GM12878 (cell line): ENCODE measurements at regions not wholly inside any gene's neighbourhood (a gene's known extent, or its start where the extent isn't known, plus 50 kb on each side); places are given as distances from the start of the nearest gene placed in this dataset.

Source experiments
- ATAC-seq: fragments of 200-7000 bp; cut with Tn5 transposase; 3 replicates; pipeline ENCODE4 v1.9.1; 2020; ENCODE audit warnings: mild to moderate bottlenecking, moderate library complexity
- BruUV-seq: library from RNA; stranded (reverse); fragments of 400-500 nt; replicated peaks from 2 replicates; lab custom pipeline; 2021; lab: Mats Ljungman, UMichigan
- CTCF ChIA-PET: fragments of 300-600 bp; sonication (Branson Sonifier 250); formaldehyde crosslinking; extraction: SDS; loops from one replicate; lab custom pipeline; 2021; ENCODE audit warnings: inconsistent platforms; lab: Yijun Ruan, JAX
- POLR2A ChIA-PET: fragments of 350-600 bp; formaldehyde crosslinking; extraction: SDS; loops from one replicate; lab custom pipeline; 2021; ENCODE audit warnings: inconsistent platforms; lab: Charles Lee
- RAD21 ChIA-PET: fragments of 300-600 bp; sonication (Branson Sonifier 250); formaldehyde crosslinking; loops from one replicate; lab custom pipeline; 2023; ENCODE audit warnings: antibody characterized with exemption; ENCODE audit not compliant: unreplicated experiment; lab: Charles Lee
- SMC1A ChIA-PET: fragments of 300-600 bp; sonication (Branson Sonifier 250); formaldehyde crosslinking; loops from one replicate; lab custom pipeline; 2023; ENCODE audit not compliant: unreplicated experiment, uncharacterized antibody; lab: Charles Lee
- DNase-seq: peaks from one replicate; pipeline ENCODE4 v3.0.0-alpha.2; 2011; ENCODE audit warnings: low read depth, low spot score
- FAIRE-seq: peaks from 3 replicates; lab custom pipeline; 2011; peaks lifted over from hg19 to GRCh38; lab: Jason Lieb, UNC
- H2AFZ ChIP-seq: 2 replicates; pipeline ENCODE4 v1.6.0; 2011; ENCODE audit warnings: low read depth, low read length, control low read depth; ENCODE audit not compliant: control insufficient read depth
- H3K27ac ChIP-seq: 2 replicates; pipeline ENCODE4 v1.5.1; 2011; ENCODE audit warnings: control low read depth; ENCODE audit not compliant: control insufficient read depth, insufficient read depth
- H3K27me3 ChIP-seq, 2 experiments: replicated peaks in 1 of 2; 2 replicates each; pipeline versions ENCODE4 v1.6.0 to v1.6.1; 2011; ENCODE audit warnings: low read length in 1 of 2; ENCODE audit not compliant: control insufficient read depth in 2 of 2, insufficient read depth in 2 of 2
- H3K36me3 ChIP-seq, 2 experiments: 2 replicates each; pipeline ENCODE4 v1.5.1; 2011; ENCODE audit warnings: low read length in 1 of 2; ENCODE audit not compliant: control insufficient read depth in 2 of 2, insufficient read depth in 2 of 2
- H3K4me1 ChIP-seq: 2 replicates; pipeline ENCODE4 v1.6.1; 2011; ENCODE audit warnings: mild to moderate bottlenecking, low read length, moderate library complexity, mixed read lengths; ENCODE audit not compliant: control insufficient read depth, insufficient read depth
- H3K4me2 ChIP-seq: 2 replicates; pipeline ENCODE4 v1.6.0; 2011; ENCODE audit warnings: control low read depth; ENCODE audit not compliant: control insufficient read depth, insufficient read depth
- H3K4me3 ChIP-seq: fragments of 200-600 bp; sonication (generic); 2 replicates; pipeline ENCODE4 v1.5.1; 2016
- H3K79me2 ChIP-seq: 2 replicates; pipeline ENCODE4 v1.6.0; 2011; ENCODE audit warnings: low read length; ENCODE audit not compliant: control insufficient read depth, insufficient read depth
- H3K9ac ChIP-seq: 2 replicates; pipeline ENCODE4 v1.8.0; 2011; ENCODE audit warnings: low read length, control low read depth, mixed read lengths; ENCODE audit not compliant: control insufficient read depth, insufficient read depth
- H3K9me3 ChIP-seq: replicated peaks from 3 replicates; pipeline ENCODE4 v1.5.1; 2011; ENCODE audit warnings: mild to moderate bottlenecking, low read length; ENCODE audit not compliant: control insufficient read depth, insufficient read depth
- H4K20me1 ChIP-seq: 2 replicates; pipeline ENCODE4 v1.6.0; 2011; ENCODE audit not compliant: control insufficient read depth, insufficient read depth
- BMI1 ChIP-seq: fragments of 450-650 bp; IDR thresholded peaks from 2 replicates; pipeline ENCODE4 v1.6.1; 2016; ENCODE audit warnings: mild to moderate bottlenecking, moderate library complexity, borderline replicate concordance
- GATAD2B ChIP-seq: fragments of 450-650 bp; conservative IDR thresholded peaks from 2 replicates; pipeline ENCODE4 v1.6.1; 2017; ENCODE audit warnings: low read depth, mild to moderate bottlenecking, moderate library complexity
- IRF4 ChIP-seq: IDR thresholded peaks from 2 replicates; pipeline ENCODE4 v1.6.1; 2011; ENCODE audit warnings: low read depth, low read length
- POU2F2 ChIP-seq: IDR thresholded peaks from 3 replicates; pipeline ENCODE4 v1.6.1; 2011; ENCODE audit warnings: low read depth, mild to moderate bottlenecking, low read length, borderline replicate concordance
- SMAD1 ChIP-seq: fragments of 450-650 bp; IDR thresholded peaks from 2 replicates; pipeline ENCODE4 v1.6.1; 2018; ENCODE audit warnings: mild to moderate bottlenecking, low read depth; ENCODE audit not compliant: partially characterized antibody
- SMC3 ChIP-seq: IDR thresholded peaks from 2 replicates; pipeline ENCODE4 v1.6.1; 2011; ENCODE audit warnings: low read length, improper control_type of control experiment, borderline replicate concordance
- SREBF1 ChIP-seq: IDR thresholded peaks from 2 replicates; pipeline ENCODE4 v1.6.1; 2012; ENCODE audit warnings: mild to moderate bottlenecking, low read length
- SUPT20H ChIP-seq: IDR thresholded peaks from 2 replicates; pipeline ENCODE4 v1.6.1; 2011; ENCODE audit warnings: low read depth, mild to moderate bottlenecking, low read length, moderate library complexity, borderline replicate concordance; ENCODE audit not compliant: control insufficient read depth
- TAF1 ChIP-seq: IDR thresholded peaks from 2 replicates; pipeline ENCODE4 v1.6.1; 2011; ENCODE audit warnings: mild to moderate bottlenecking, low read depth, low read length, borderline replicate concordance
- ZBED1 ChIP-seq: IDR thresholded peaks from 2 replicates; pipeline ENCODE4 v1.6.1; 2016; ENCODE audit warnings: borderline replicate concordance
- ZNF274 ChIP-seq: IDR thresholded peaks from one replicate; pipeline ENCODE4 v1.8.0; 2011; ENCODE audit not compliant: insufficient read length, insufficient read depth
- WGBS: methylation state at CpG from one replicate; pipeline ENCODE4 v1.1.6; 2016; ENCODE audit warnings: low lambda C conversion rate; ENCODE audit not compliant: insufficient replicate concordance, insufficient coverage; ENCODE audit errors: missing lambda C conversion rate; 5-methylcytosine and 5-hydroxymethylcytosine counted together
- in situ Hi-C: fragments of 300-500 bp; cut with MboI; formaldehyde crosslinking; loops from 9 replicates; pipeline ENCODE4 v1.14.3; 2018; ENCODE audit warnings: mixed read lengths
- intact Hi-C: fragments of 100-400 bp; cut with micrococcal nuclease; formaldehyde crosslinking; loops from one replicate; pipeline ENCODE4 v1.14.2; 2022; ENCODE audit not compliant: unreplicated experiment
- TF ChIP-seq, protein P1 (sequence below): fragments of 450-650 bp; formaldehyde crosslinking; IDR thresholded peaks from 2 replicates; pipeline ENCODE4 v1.4.0; 2022; ENCODE audit warnings: mild to moderate bottlenecking, moderate library complexity
- TF ChIP-seq, protein P2 (sequence below): IDR thresholded peaks from 2 replicates; pipeline ENCODE4 v1.6.1; 2011; ENCODE audit warnings: low read depth, mild to moderate bottlenecking, low read length, moderate library complexity, borderline replicate concordance; ENCODE audit errors: extremely low read depth

DNA sequence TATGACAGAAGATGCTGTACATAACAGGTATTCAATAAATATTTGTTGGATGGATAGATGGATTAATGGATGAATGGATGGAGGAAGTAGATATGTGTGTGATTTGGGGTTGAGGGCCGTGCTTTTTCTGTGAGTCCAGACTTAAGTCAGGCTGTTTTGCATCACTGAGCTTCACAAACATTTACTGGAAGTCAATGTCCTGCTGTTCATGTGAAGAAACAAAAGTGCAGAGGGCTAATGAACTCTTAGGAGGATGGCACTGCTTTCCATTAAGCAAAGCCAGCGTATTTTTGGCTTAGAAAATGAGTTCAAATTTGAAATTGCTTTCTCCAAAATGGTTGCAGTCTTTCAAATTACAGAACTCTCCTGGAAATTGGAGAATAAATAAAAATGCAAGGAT is 260.6 kb upstream of the SASH1 start:
- Histone ChIP-seq H2AFZ (no peak overlapping the region), H3K4me1 (no peaks in the 10 kb centered on the region), H3K79me2 (no peaks in the 10 kb centered on the region), H3K9me3 (no peaks in the 10 kb centered on the region), H3K36me3 (no peaks in the 10 kb centered on the region), H3K4me3 (no peak overlapping the region), H3K27ac (no peak overlapping the region), H3K4me2 (no peak overlapping the region), H3K27me3 (no peaks in the 10 kb centered on the region), H4K20me1 (no peaks in the 10 kb centered on the region), H3K9ac (no peak overlapping the region)
- CTCF ChIA-PET = interaction anchor here (0.6 to 1.0 kb wide), 2 partner anchors 9 to 24 kb away, joined by 3 read pairs; no protein-coding TSS in a partner anchor
- RAD21 ChIA-PET = no interaction called here
- no TSS peak for BruUV-seq
- WGBS = 0% methylated on average over 2 of the region's 2 CpGs
- intact Hi-C loops (no loop called here), in situ Hi-C loops (no loop called here)
- POLR2A ChIA-PET = no interaction called here
- SMC1A ChIA-PET = interaction anchor here (1.3 to 1.7 kb wide), 2 partner anchors 23 to 33 kb away, joined by 3 read pairs; no protein-coding TSS in a partner anchor
- ATAC-seq (no peak), FAIRE-seq (no peak), DNase-seq (no peak)
- TF ChIP-seq POU2F2 = no peak
- TF ChIP-seq BMI1 = no peak

DNA sequence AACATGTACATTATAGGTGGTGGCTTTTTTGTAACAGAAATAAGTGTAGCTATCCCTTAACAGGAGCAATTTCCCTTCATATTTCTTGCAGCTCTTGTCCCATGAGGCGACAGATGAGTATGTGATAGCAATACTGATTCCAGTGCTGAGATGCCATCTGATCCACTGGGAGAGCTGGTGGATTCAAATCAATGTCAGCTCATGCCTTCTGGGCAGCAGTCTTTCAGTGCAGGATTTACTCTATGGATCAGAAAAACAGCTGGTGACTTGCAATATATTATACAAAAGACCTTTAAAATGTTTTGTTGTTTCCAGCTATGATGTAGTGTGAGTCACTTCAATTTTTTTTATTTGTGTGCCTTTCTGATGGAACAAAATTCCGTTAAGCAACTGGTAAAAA is 259.9 kb upstream of the SASH1 start:
- Histone ChIP-seq H3K79me2 (no peaks in the 10 kb centered on the region), H3K9ac (no peak overlapping the region), H3K36me3 (no peaks in the 10 kb centered on the region), H2AFZ (no peak overlapping the region), H3K9me3 (no peaks in the 10 kb centered on the region), H3K4me2 (no peak overlapping the region), H3K27me3 (no peaks in the 10 kb centered on the region), H4K20me1 (no peaks in the 10 kb centered on the region), H3K4me1 (no peaks in the 10 kb centered on the region), H3K27ac (no peak overlapping the region), H3K4me3 (no peak overlapping the region)
- 7% methylated on average over 2 of the region's 2 CpGs for WGBS
- CTCF ChIA-PET = interaction anchor here (0.6 to 1.0 kb wide), 2 partner anchors 8 to 24 kb away, joined by 3 read pairs; no protein-coding TSS in a partner anchor
- FAIRE-seq = no peak
- ATAC-seq = no peak
- in situ Hi-C loops (no loop called here), intact Hi-C loops (no loop called here)
- SMC1A ChIA-PET = interaction anchor here (1.3 kb wide), 1 partner anchor 32 kb away, joined by 3 read pairs; no protein-coding TSS in a partner anchor
- POLR2A ChIA-PET = no interaction called here
- BruUV-seq = no TSS peak
- RAD21 ChIA-PET = no interaction called here
- DNase-seq = no peak
- TF ChIP-seq ZNF274 (no peak), TAF1 (no peak), GATAD2B (no peak), SMC3 (no peak), IRF4 (no peak), SUPT20H (no peak), ZBED1 (no peak), SMAD1 (no peak), SREBF1 (no peak)
- TF ChIP-seq, protein P1, sequence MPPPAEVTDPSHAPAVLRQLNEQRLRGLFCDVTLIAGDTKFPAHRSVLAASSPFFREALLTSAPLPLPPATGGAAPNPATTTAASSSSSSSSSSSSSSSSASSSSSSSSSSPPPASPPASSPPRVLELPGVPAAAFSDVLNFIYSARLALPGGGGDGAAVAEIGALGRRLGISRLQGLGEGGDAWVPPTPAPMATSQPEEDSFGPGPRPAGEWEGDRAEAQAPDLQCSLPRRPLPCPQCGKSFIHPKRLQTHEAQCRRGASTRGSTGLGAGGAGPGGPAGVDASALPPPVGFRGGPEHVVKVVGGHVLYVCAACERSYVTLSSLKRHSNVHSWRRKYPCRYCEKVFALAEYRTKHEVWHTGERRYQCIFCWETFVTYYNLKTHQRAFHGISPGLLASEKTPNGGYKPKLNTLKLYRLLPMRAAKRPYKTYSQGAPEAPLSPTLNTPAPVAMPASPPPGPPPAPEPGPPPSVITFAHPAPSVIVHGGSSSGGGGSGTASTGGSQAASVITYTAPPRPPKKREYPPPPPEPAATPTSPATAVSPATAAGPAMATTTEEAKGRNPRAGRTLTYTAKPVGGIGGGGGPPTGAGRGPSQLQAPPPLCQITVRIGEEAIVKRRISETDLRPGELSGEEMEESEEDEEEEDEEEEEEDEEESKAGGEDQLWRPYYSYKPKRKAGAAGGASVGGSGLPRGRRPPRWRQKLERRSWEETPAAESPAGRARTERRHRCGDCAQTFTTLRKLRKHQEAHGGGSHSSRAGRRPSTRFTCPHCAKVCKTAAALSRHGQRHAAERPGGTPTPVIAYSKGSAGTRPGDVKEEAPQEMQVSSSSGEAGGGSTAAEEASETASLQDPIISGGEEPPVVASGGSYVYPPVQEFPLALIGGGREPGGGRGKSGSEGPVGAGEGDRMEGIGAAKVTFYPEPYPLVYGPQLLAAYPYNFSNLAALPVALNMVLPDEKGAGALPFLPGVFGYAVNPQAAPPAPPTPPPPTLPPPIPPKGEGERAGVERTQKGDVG (CRISPR knock-in tag) = no peak
- TF ChIP-seq, protein P2, sequence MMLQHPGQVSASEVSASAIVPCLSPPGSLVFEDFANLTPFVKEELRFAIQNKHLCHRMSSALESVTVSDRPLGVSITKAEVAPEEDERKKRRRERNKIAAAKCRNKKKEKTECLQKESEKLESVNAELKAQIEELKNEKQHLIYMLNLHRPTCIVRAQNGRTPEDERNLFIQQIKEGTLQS = no peak
